GM19468 (cell line): ENCODE measurements at regions not wholly inside any gene's neighbourhood (a gene's known extent, or its start where the extent isn't known, plus 50 kb on each side); places are given as distances from the start of the nearest gene placed in this dataset.
"Not testable (repeated sequence)": the region's sequence is repeated elsewhere in the genome, so short reads cannot be mapped to it uniquely, and the experiment has no call there.

Source experiments
- ATAC-seq: cut with Tn5 transposase; IDR thresholded peaks from one replicate; pipeline ENCODE4 v1.9.1; 2021; ENCODE audit warnings: mild to moderate bottlenecking, moderate library complexity, moderate number of reproducible peaks; ENCODE audit not compliant: unreplicated experiment; ENCODE audit errors: extremely low read depth

DNA sequence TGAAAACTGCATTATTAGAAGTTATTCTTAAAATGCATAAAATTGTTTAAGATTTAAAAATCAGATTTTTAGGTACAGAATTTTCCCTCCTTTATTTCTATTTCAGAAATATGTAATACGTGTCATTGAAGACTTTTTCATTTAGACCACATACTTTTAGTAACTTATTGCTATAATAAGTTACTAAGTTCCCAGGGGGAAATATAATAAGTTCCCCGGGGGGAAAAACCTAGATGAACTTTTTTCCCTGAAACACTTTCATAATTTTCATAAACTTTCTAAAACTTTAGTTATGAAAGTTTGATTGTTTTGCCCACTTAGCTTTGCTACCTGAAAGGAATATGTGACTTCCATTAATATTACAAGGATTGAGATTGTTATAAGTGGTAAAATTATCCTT is 1341.5 kb upstream of the IGFBP7 start:
- no peak for ATAC-seq

DNA sequence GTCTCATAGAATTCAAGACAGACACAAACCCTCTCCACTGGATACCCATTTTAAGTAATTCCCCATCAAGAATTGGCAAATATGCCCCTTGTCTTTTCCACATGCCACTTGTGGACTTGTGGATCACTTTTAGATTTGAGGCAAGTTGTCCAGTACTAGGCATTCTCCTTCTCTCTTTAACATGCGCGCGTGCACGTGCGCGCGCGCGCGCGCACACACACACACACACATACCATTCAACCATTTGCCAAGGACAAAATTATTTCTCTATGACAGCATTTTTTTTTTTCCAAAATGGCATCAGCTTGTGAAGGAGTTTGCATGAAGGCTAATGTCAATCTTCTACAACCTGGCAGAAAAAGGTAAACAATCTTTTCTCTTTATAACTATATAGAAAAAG is 1325.7 kb upstream of the IGFBP7 start:
- ATAC-seq = no peak

DNA sequence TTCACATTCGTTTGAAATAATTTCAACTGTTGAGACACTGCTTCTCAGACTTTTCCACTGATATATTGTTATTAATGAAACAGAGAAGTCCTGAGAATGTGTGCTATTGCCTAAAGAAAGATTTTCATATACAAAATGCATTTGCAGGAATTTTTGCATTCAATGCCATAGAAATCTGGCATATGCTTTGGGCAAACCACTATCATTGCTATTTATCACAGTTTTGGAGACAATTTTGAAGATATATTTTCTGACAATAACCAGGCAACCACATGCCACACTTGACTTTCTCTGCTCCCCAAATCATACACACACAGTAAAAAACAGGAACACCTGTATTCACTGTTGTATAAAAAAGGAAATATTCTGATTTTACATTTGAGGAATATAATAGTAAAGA is 1303.7 kb upstream of the IGFBP7 start:
- ATAC-seq = no peak

DNA sequence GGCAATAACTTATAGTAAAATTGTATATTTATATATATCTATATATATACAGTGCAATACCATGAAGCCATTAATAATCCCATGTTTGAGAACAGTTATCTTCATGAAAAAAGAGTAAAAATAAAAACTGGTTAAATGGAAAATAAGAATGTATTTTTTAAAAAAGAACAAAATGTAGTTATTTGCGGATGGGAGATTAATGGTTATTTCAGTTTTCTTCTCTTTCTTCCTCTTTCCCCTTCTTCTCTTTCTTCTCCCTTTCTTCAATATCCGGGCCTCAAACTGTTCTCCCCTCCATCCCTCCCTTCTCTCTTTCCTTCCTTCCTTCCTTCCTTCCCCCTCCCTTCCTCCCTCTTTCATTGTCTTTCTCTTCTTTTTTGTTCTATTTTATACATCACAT is 1301.7 kb upstream of the IGFBP7 start:
- no peak for ATAC-seq

DNA sequence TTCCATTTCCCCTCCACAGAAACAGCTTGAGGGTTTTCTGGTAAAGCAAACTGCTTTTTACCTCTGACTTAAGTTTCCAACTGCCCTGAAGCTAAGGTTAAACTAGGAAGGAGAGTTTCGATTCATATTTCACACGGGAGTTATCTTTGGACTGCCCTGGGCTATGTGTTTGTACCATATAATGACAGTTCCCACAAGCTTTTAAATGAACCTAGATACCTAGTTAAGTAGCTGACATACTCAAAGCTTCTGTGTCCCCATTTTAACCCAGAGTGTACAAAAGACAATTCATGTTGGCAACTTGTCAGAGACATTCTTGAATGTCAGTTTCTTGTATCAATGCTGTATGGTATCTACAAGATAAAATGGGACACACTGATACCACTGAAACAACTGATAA is 1296.6 kb upstream of the IGFBP7 start:
- no peak for ATAC-seq

DNA sequence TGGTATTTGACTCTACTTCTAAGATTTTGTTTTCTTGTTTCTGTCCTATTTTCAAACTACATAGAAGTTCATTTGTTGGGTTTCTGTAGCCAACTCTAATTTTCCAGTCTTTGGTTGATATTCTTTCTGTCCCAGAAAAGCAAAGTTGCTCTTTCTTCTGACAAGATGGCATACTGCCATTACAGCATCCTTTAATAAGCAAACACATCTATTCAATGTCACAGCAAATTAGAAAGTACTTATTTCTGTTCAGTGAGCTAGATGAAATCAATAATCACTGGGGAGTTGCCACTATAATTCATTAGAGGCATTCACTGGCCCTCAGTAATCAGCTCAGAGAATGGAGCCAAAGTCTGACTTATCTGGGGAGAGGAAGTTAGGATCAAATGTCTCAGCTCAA is 1258.0 kb upstream of the IGFBP7 start:
- ATAC-seq = no peak

DNA sequence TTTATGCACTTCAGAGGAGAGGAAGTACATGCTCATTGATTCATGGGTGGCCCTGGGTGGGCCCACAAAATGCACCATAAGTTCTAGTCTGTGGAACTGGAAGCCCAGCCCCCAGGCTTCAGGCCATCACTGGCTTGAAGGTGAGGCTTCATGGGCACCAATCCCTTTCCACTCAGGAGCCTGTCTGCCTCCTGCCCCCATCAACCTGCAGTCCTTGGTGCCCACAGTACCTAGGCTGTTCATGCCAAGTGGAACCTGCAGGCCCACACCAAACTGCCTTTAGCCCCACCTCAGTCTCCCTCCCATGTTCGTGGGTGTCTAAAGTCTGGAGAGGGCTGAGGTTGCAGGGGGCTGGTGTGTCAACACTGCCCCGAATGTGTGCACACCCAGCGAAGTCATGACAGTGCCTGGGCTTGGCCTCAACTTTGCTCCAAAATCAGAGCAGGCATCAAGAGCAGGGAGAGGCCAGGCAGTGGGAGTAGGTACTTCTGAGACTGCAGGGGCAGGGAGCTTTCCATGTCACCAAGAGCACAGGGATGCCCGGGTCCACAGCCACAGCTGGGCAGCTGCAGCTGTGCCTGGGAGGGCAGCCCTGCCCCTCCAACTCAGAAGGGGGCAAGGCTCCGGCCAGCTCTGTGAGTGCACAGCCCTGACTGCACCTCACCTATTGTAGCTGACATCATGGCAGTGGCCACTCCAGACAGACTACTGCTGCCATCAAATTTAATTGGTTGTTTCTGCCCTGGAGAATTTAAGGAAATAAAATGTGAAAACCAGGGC is 1250.4 kb upstream of the IGFBP7 start:
- ATAC-seq = no peak

DNA sequence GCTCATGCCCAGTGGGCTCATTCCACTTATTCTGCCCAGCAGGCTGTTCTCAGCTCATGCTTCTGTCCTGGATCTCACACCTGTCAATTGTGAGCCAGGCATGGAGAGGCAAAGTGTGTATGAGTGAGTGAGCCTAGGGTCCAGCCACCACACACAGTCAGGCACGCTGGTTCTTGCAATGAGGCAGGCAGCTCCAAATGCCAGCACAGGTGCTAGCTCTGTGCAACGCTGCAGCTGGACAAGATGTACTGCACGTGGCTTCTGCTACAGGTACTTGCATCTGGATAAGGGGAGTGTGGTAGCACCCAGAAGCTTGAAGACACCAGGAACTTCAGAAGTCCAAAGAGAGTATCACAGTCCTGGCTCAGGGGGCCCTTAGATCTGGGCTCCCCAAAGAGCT is 1249.4 kb upstream of the IGFBP7 start:
- no peak for ATAC-seq

DNA sequence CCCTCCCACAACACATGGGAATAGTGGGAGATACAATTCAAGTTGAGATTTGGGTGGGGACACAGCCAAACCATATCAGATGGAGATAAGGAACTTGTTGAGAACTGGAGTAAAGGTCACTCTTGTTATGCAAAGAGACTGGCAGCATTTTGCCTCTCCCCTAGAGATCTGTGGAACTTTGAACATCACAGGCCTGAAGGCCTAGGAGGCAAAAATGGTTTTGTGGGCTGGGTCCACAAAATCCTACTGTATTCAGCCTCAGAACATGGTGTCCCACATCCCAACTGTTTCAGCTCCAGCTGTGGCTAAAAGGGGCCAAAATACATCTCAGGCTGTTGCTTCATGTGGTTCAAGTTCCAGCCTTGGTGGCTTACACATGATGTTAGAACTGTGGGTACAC is 1247.8 kb upstream of the IGFBP7 start:
- no peak for ATAC-seq

DNA sequence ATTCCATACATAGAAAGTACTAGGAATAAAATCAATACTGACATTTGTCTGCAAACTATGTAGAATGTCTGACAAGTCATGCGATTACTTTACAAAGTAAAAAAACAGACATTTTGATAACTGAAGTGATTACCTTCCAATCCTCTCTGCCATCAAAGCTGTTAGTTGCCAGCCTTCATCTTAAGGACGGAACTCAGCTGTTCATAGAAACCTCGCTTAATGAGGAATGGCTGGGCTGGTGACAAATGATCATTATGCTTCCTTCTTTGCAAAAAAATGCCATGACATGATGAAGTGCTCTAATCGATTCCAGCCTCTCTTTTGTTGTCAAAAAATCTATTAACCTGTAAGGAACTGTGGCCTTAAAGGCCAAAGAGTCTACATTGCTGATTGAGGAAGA is 1214.9 kb upstream of the IGFBP7 start:
- no peak for ATAC-seq

DNA sequence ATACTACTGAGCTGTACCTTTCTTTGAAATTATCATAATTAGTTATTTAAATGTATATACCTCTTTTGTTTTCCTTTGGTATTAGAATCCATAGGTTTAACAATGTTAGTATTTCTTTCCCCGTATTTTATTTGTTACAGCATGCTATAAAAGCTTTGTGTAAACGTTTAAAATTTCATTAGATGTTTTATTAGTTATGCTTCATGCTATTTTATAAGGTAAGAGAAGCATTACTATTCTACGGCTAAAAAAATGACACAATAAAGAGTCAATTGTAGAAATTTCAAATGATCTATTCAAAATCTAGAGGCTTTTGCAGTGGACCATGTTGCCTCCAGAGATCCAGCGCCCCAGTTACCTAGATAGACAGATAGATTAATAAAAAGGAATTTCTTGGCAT is 1203.3 kb upstream of the IGFBP7 start:
- no peak for ATAC-seq

DNA sequence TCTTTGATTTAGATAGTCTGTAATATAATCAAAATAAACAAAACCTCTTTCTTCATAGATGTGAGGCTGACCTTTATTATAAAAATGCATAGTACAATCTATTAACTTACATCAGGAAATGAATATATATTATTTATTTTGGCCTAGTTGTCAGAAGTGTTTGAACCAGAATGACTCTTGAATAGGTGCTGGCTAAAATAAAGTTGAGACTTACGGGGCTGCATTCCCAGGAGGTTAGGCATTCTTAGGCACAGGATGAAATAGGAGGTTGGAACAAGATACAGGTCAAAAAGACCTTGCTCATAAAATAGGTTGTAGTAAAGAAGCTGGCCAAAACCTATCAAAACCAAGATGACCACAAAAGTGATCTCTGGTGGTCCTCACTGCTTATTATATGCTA is 1193.3 kb upstream of the IGFBP7 start:
- ATAC-seq = no peak

DNA sequence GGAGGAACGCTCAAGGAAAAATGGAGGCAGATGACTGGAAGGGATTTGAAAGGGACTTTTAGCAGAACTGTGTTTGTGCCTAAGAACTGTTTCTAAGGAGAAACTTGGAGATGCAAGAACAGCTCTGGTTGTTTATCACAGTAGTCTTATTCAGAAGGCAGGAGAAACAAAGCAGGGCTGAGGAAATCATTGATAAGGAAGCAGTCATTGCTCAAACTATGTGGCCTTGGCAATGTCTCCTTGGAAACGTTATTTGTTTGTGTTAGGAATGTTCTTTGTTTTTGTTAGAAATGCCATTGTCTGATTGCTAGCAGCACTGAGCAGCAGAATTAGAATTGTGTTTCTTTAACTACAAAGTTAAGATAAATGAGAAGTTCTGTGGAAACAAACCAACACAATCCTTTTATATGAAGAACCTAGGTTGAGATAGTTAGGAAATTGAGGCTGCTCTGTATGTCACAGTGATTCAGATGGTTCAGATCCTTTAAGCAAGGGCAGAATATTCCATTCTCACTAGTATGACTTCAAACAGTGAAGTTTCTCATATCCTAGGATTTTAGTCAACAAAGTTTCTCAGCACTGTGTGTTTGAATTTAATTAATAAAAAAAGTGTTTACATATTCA is 1191.3 kb upstream of the IGFBP7 start:
- no peak for ATAC-seq

DNA sequence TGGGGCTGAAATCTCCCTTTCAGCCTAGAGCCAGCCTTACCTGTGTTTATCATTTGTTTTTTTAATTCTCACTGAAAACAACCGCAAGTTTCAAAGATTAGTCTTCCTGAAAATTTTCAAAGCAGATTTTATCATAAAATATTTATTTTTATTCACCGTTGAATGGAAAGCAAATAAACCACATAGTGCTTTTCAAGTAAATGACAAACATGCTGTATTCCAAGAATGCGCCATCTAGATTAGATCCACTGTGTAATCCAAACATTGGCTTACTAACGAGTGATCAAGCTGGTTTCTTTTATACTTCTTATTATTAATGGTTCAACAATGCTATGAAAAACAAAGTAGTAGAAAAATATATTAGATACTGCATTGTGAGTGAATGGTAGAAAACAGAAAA is 1176.2 kb upstream of the IGFBP7 start:
- no peak for ATAC-seq

DNA sequence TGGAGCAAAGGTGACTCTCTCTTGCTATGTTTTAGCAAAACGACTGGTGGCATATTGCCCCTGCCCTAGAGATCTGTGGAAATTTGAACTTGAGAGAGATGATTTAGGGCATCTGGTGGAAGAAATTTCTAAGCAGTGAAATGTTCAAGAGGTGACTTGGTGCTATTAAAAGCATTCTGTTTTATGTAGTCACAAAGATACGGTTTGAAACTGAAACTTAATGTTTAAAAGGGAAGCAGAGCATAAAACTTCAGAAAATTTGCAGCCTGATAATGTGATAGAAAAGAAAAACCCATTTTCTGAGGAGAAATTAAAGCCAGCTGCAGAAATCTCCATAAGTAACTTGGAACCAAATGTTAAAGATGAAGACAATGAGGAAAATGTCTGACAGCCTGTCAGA is 1170.7 kb upstream of the IGFBP7 start:
- ATAC-seq = not testable (repeated sequence)

DNA sequence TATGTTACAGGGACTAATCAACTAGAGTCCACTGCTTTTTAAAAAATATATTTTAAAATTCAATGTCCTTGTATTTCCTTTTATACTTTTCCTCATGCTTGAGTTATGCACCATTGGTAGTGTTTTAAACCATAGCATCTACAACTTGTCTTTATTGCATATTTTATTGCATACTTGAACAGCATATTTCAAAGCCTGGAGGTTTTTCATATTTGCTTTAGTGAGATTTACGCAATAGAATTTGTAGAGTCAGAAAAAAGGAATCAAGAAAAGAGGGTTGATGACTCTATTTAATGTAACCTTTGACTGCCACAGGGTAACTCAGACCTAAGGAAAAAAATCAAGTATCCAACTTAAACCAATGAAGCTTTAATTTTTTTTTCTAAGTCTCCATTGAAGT is 1165.7 kb upstream of the IGFBP7 start:
- ATAC-seq = no peak

DNA sequence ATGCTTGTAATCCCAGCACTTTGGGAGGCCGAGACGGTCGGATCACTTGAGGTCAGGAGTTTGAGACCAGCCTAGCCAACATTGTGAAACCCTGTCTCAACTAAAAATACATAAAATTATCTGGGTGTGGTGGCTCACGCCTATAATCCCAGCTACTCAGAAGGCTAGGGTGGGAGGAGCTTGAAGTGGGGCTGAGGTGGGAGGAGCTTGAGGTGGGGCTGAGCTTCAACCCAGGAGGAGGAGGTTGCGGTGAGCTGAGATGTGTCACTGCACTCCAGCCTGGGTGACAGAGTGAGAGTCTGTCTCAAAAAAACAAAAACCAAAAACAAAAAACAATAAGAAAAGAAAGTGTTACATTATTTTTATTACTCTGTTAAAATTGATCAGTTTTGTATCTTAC is 1164.4 kb upstream of the IGFBP7 start:
- no peak for ATAC-seq

DNA sequence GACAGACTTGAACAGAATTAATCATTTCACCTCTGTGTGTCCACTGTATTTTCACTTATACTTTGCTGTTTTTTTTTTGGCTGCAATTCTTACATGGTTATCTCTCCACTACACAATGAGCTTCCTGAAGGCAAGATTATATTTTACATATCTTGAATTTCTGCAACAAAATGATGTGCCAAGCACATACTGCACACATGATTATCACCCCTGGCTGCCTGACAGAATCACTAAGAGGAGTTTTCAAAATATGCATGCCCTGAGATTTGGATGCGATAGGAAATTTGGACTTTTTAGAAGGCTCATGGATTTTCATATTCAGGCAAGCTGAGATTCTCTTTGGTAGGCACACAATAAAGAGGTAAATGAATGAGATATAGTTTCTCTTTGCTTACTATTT is 1162.1 kb upstream of the IGFBP7 start:
- ATAC-seq = no peak

DNA sequence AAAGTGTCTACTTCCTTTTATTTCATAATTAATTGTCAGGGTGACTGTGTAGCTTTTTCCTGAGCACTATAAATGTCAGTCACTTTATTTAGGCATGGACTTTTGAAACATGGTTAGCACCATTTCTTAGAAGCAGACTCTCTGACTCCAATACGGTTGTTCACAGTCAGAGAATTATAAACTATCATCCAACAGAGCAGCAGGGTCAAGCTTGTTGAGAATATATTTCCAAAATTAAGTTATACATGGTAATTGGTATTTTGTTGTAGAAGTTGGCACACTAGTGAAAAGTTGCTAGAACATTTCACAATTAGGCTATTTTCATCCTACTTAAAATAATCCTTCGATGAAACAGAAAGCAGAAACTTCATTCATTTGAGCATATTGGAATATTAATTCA is 1155.5 kb upstream of the IGFBP7 start:
- ATAC-seq = no peak

DNA sequence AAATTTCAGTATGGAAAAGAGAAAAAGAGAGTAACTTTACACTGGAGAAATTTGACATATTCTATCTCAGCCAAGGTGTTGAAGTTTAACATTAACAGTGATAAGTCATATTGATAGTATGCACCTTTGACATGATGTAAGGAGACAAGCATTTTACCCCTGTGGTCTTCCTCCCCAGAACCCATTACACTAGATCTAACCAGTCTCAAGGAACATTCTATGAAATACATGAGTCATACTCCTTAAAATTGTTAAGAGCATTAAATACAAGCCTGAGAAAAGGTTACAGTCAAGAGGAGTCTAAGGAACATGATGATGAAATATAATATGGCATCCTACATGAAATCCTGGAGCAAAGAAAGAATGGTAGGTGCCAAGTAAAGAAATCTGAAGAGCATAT is 1151.3 kb upstream of the IGFBP7 start:
- no peak for ATAC-seq

DNA sequence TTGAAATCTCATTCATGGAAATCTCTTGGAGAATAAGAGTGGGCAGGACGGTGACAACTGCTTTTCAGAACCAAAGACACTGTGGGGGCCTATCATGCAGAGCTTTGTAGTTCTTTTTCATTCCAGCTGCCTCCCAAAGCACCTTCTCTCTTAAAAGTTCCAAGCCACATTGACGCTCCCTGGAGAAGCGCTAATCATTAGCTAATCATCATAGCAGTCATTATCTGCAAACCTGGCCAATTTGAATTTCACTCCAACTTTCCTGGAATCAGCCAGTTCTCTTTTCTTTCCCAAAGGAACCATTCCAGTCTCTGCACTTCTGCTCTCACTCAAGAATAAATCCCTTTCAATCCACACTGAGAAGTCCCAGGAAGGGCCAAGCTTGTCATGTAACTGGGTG is 1144.1 kb upstream of the IGFBP7 start:
- no peak for ATAC-seq

DNA sequence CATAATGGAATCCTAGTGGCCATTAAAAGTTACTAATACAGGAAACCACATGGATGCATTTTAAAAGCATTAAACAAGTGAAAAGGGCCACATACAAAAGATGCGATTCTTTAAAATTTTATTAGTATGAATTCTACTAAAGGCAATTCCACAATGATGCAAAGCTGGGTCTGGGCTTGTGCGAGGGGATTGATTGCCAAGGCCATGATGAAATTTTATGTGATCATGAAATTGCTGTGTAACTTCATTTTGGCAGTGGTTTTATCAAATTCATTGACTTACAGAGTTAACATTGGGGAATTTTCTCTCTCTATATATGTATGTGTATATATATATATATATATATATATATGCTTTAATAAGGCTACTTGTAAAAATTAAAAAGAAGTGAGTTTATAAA is 1142.5 kb upstream of the IGFBP7 start:
- no peak for ATAC-seq
